CD14-positive monocyte (primary cell): ENCODE measurements at regions not wholly inside any gene's neighbourhood (a gene's known extent, or its start where the extent isn't known, plus 50 kb on each side); places are given as distances from the start of the nearest gene placed in this dataset.

Experiments
- DNase-seq, 3 donors: peaks; one replicate each; pipeline ENCODE4 v3.0.0-alpha.2; 2011 to 2022
- H2AFZ ChIP-seq: 2 replicates; pipeline ENCODE4 v1.6.0; 2012; ENCODE audit warnings: mild to moderate bottlenecking, low read depth, low read length, inconsistent platforms; ENCODE audit not compliant: insufficient read depth, poor library complexity, severe bottlenecking
- H3K27ac ChIP-seq, 2 donors: 1 replicate in 1 of 2; 2 replicates in 1 of 2; pipeline ENCODE4 v1.5.1; 2012 to 2013; ENCODE audit warnings: low read length in 2 of 2, control low read depth in 1 of 2, inconsistent platforms in 1 of 2, low read depth in 1 of 2, mild to moderate bottlenecking in 1 of 2
- H3K27me3 ChIP-seq, 2 donors: one replicate each; pipeline versions ENCODE4 v1.6.0 to v1.6.1; 2011 to 2013; ENCODE audit warnings: low read length in 2 of 2; ENCODE audit not compliant: control insufficient read depth in 2 of 2, insufficient read depth in 2 of 2
- H3K36me3 ChIP-seq, 2 donors: replicated peaks in 1 of 2; 1 replicate in 1 of 2; 2 replicates in 1 of 2; pipeline versions ENCODE4 v1.5.1 to v1.6.1; 2012 to 2013; ENCODE audit warnings: low read length in 2 of 2, control low read depth in 1 of 2, inconsistent platforms in 1 of 2, mild to moderate bottlenecking in 1 of 2; ENCODE audit not compliant: insufficient read depth in 2 of 2, control insufficient read depth in 1 of 2
- H3K4me1 ChIP-seq, 2 donors: 1 replicate in 1 of 2; 2 replicates in 1 of 2; pipeline versions ENCODE4 v1.5.1 to v1.6.1; 2012 to 2013; ENCODE audit warnings: low read length in 2 of 2, control low read depth in 1 of 2, inconsistent platforms in 1 of 2, mild to moderate bottlenecking in 1 of 2, moderate library complexity in 1 of 2; ENCODE audit not compliant: insufficient read depth in 2 of 2, control insufficient read depth in 1 of 2
- H3K4me2 ChIP-seq: replicated peaks from 2 replicates; pipeline ENCODE3; 2012; ENCODE audit warnings: low read length, moderate library complexity, mild to moderate bottlenecking; ENCODE audit not compliant: poor library complexity, severe bottlenecking; ENCODE audit errors: extremely low read depth
- H3K4me3 ChIP-seq, 3 experiments: fragments of 200-600 bp in 1 of 3; sonication (generic) in 1 of 3; replicated peaks in 1 of 3; 1 replicate in 2 of 3; 2 replicates in 1 of 3; pipeline ENCODE4 v1.5.1; 2011 to 2013; ENCODE audit warnings: low read length in 3 of 3, mild to moderate bottlenecking in 3 of 3, control low read depth in 2 of 3, low read depth in 2 of 3, inconsistent platforms in 1 of 3, moderate library complexity in 1 of 3
- H3K79me2 ChIP-seq: 2 replicates; pipeline ENCODE4 v1.6.0; 2012; ENCODE audit warnings: mild to moderate bottlenecking, control low read depth, inconsistent platforms, low read length, moderate library complexity; ENCODE audit not compliant: insufficient read depth
- H3K9ac ChIP-seq: 2 replicates; pipeline ENCODE4 v1.6.0; 2017; ENCODE audit warnings: low read length, mild to moderate bottlenecking; ENCODE audit not compliant: insufficient read depth, poor library complexity, severe bottlenecking
- H3K9me3 ChIP-seq, 2 donors: replicated peaks in 1 of 2; 1 replicate in 1 of 2; 2 replicates in 1 of 2; pipeline versions ENCODE4 v1.5.1 to v1.6.1; 2012 to 2013; ENCODE audit warnings: low read length in 2 of 2, control low read depth in 1 of 2; ENCODE audit not compliant: control insufficient read depth in 1 of 2, insufficient read depth in 1 of 2
- H4K20me1 ChIP-seq: 2 replicates; pipeline ENCODE4 v1.6.0; 2012; ENCODE audit warnings: mild to moderate bottlenecking, low read length, control low read depth, moderate library complexity; ENCODE audit not compliant: insufficient read depth
- H3K27ac Mint-ChIP-seq, 7 donors: one replicate each; pipeline ENCODE4 v1.8.0; 2020; ENCODE audit warnings: mild to moderate bottlenecking in 7 of 7, mixed read lengths in 7 of 7, moderate library complexity in 6 of 7, inconsistent platforms in 2 of 7
- H3K27me3 Mint-ChIP-seq, 3 donors: one replicate each; pipeline ENCODE4 v1.8.0; 2021 to 2022; ENCODE audit warnings: low read depth in 3 of 3, mild to moderate bottlenecking in 3 of 3, mixed read lengths in 3 of 3, moderate library complexity in 3 of 3, inconsistent platforms in 1 of 3
- H3K36me3 Mint-ChIP-seq, 2 donors: one replicate each; pipeline ENCODE4 v1.8.0; 2020; ENCODE audit warnings: mixed read lengths in 2 of 2, inconsistent platforms in 1 of 2, mild to moderate bottlenecking in 1 of 2
- H3K4me1 Mint-ChIP-seq: one replicate; pipeline ENCODE4 v1.8.0; 2020; ENCODE audit warnings: mild to moderate bottlenecking, mixed read lengths
- H3K4me3 Mint-ChIP-seq, 2 donors: one replicate each; pipeline ENCODE4 v1.8.0; 2020; ENCODE audit warnings: mild to moderate bottlenecking in 2 of 2, mixed read lengths in 2 of 2, moderate library complexity in 1 of 2
- H3K9me3 Mint-ChIP-seq, 7 donors: one replicate each; pipeline ENCODE4 v1.8.0; 2020 to 2022; ENCODE audit warnings: mixed read lengths in 7 of 7, mild to moderate bottlenecking in 6 of 7, moderate library complexity in 6 of 7, inconsistent platforms in 2 of 7
- WGBS: methylation state at CpG from one replicate; pipeline ENCODE4 v1.1.5; 2013; ENCODE audit warnings: missing lambda C conversion rate; ENCODE audit not compliant: insufficient coverage; 5-methylcytosine and 5-hydroxymethylcytosine counted together
- intact Hi-C, 2 donors: fragments of 100-400 bp; cut with micrococcal nuclease; formaldehyde crosslinking; loops; one replicate each; pipeline versions ENCODE4 v1.15.0 to v1.15.1; 2023
- TF ChIP-seq, protein P1 (sequence below): fragments of 200-600 bp; IDR thresholded peaks from one replicate; pipeline ENCODE4 v1.8.0; 2022; ENCODE audit warnings: antibody characterized with exemption, mild to moderate bottlenecking

DNA sequence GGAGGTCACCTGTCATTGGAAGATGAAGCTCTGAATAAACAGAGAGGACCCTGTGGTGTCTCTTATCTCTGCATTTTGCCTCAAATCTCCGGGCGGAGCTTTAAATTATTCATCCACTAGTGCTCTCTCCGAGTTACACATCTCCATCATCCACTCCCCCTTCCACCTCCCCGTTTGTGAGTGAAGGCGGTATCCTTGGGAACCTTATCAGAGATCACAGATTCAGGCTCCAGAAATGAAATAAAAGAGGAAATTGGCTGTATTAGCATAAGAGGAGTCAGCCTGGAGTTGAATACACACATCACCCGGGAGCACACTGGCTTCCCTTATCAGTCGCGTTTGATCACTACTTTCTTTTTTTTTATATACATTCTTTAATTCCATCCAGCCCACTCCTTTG lies 1184.8 kb downstream of the GATA3 start:
- H3K9me3 Mint-ChIP-seq: peaks cover 0 to 3% (median 0%) of the 10 kb centered on the region in 7 donors
- H3K4me1 Mint-ChIP-seq: no peaks in the 10 kb centered on the region
- 93% methylated on average over 2 of the region's 8 CpGs for WGBS
- Histone ChIP-seq H3K9ac (no peak overlapping the region), H3K27me3 (no peaks in the 10 kb centered on the region), H3K4me1 (no peaks in the 10 kb centered on the region), H2AFZ (no peak overlapping the region), H3K79me2 (no peaks in the 10 kb centered on the region), H4K20me1 (no peaks in the 10 kb centered on the region), H3K4me2 (no peak overlapping the region), H3K4me3 (no peak overlapping the region), H3K9me3 (no peaks in the 10 kb centered on the region), H3K36me3 (no peaks in the 10 kb centered on the region), H3K27ac (no peak overlapping the region)
- intact Hi-C loops: no loop called here
- H3K36me3 Mint-ChIP-seq: no peaks in the 10 kb centered on the region
- H3K27me3 Mint-ChIP-seq: no peaks in the 10 kb centered on the region
- TF ChIP-seq, protein P1, sequence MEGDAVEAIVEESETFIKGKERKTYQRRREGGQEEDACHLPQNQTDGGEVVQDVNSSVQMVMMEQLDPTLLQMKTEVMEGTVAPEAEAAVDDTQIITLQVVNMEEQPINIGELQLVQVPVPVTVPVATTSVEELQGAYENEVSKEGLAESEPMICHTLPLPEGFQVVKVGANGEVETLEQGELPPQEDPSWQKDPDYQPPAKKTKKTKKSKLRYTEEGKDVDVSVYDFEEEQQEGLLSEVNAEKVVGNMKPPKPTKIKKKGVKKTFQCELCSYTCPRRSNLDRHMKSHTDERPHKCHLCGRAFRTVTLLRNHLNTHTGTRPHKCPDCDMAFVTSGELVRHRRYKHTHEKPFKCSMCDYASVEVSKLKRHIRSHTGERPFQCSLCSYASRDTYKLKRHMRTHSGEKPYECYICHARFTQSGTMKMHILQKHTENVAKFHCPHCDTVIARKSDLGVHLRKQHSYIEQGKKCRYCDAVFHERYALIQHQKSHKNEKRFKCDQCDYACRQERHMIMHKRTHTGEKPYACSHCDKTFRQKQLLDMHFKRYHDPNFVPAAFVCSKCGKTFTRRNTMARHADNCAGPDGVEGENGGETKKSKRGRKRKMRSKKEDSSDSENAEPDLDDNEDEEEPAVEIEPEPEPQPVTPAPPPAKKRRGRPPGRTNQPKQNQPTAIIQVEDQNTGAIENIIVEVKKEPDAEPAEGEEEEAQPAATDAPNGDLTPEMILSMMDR: no peak
- H3K27ac Mint-ChIP-seq: no peak overlapping the region
- no peak overlapping the region for H3K4me3 Mint-ChIP-seq
- no peak for DNase-seq

- H3K27me3 ChIP-seq: no peaks in the 10 kb centered on the region
- H3K4me1 ChIP-seq: no peaks in the 10 kb centered on the region
- Mint-ChIP-seq H3K36me3 (no peaks in the 10 kb centered on the region), H3K9me3 (peaks cover 0 to 4% (median 0%) of the 10 kb centered on the region in 7 donors), H3K4me3 (no peak overlapping the region), H3K27me3 (peaks cover 2 to 5% (median 4%) of the 10 kb centered on the region in 3 donors), H3K27ac (no peak overlapping the region), H3K4me1 (no peaks in the 10 kb centered on the region)
- no peaks in the 10 kb centered on the region for H3K36me3 ChIP-seq
- no peaks in the 10 kb centered on the region for H4K20me1 ChIP-seq
- H3K4me3 ChIP-seq: no peak overlapping the region
- intact Hi-C loops: no loop called here
- 88% methylated on average over 3 of the region's 6 CpGs for WGBS
- no peak overlapping the region for H2AFZ ChIP-seq
- H3K4me2 ChIP-seq: no peak overlapping the region
- no peak overlapping the region for H3K27ac ChIP-seq
- no peaks in the 10 kb centered on the region for H3K9me3 ChIP-seq
- H3K79me2 ChIP-seq: no peaks in the 10 kb centered on the region
- no peak overlapping the region for H3K9ac ChIP-seq
- DNase-seq: no peak
- TF ChIP-seq, protein P1: no peak
Measured at GRCh38 chr10:9243941-9244411, 1189.5 kb downstream of the GATA3 start.
